WERI-Rb-1 (cell line): ENCODE measurements at regions not wholly inside any gene's neighbourhood (a gene's known extent, or its start where the extent isn't known, plus 50 kb on each side); places are given as distances from the start of the nearest gene placed in this dataset.

Experiments
- DNase-seq: peaks from one replicate; pipeline ENCODE4 v3.0.0-alpha.2; 2020
- H3K27ac ChIP-seq: fragments of 250-450 bp; sonication (Bioruptor Pico); 2 replicates; pipeline ENCODE4 v1.5.1; 2020; ENCODE audit warnings: mild to moderate bottlenecking, moderate library complexity
- H3K27me3 ChIP-seq: fragments of 250-450 bp; sonication (Bioruptor Pico); 2 replicates; pipeline ENCODE4 v1.5.1; 2021; ENCODE audit warnings: mild to moderate bottlenecking, low read depth, moderate library complexity; ENCODE audit not compliant: insufficient read depth, severe bottlenecking
- H3K36me3 ChIP-seq: fragments of 250-450 bp; sonication (Bioruptor Pico); 2 replicates; pipeline ENCODE4 v1.5.1; 2020; ENCODE audit warnings: mild to moderate bottlenecking, moderate library complexity
- H3K4me3 ChIP-seq: 2 replicates; pipeline ENCODE4 v1.5.1; 2011; ENCODE audit warnings: low read depth, mild to moderate bottlenecking, control low read depth, low read length
- H3K9me3 ChIP-seq: fragments of 250-450 bp; sonication (Bioruptor Pico); 2 replicates; pipeline ENCODE4 v1.5.1; 2021; ENCODE audit warnings: mild to moderate bottlenecking, moderate library complexity; ENCODE audit not compliant: severe bottlenecking
- CTCF ChIP-seq: IDR thresholded peaks from 2 replicates; pipeline ENCODE4 v1.5.1; 2011; ENCODE audit warnings: low read depth, mild to moderate bottlenecking, control low read depth, inconsistent platforms, low read length

DNA sequence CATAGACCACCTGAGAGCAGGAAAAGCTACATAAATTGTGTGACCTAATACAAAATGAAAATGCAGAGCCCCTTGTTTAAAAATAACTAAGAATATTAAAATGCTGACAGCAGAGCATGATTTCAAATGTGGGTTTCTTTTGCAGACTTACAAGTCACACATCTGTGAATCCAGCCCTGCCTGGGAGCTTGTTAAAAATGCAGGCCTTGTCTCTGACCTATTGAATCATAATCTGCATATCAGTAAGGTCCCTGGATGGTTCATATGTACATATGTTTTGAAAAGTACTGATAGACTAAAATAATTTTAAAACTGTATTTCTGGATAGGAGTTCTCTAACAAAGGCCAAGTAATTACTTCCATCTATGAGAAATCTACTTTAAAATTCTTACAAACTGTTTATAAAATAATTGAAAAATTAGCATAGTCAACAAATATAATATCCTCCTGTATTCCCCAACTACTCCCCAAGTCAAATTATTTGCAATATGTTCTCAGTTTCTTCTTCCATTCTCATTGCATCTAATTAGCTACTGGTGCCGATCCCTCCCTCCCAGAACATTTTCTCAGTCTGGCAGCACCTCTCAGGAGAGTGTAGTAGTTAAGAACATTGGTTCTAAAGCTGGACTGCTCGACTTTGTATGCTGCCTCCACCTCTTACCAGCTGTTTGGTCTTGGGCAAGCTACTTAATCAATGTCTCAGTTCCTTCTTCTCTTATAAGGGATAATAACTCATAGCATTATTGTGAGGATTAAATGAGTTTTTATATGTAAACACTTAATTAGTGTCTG lies 1040.4 kb upstream of the CDH2 start:
- H3K4me3 ChIP-seq = no peak overlapping the region
- no peaks in the 10 kb centered on the region for H3K9me3 ChIP-seq
- H3K27ac ChIP-seq = no peak overlapping the region
- no peaks in the 10 kb centered on the region for H3K27me3 ChIP-seq
- no peaks in the 10 kb centered on the region for H3K36me3 ChIP-seq
- DNase-seq = no peak
- TF ChIP-seq CTCF = no peak

GRCh38 chr18:29198834-29199233 lies 1021.9 kb upstream of the CDH2 start:
- DNase-seq = no peak
- Histone ChIP-seq H3K9me3 (no peaks in the 10 kb centered on the region), H3K4me3 (no peak overlapping the region), H3K36me3 (no peaks in the 10 kb centered on the region), H3K27me3 (no peaks in the 10 kb centered on the region), H3K27ac (no peak overlapping the region)
- no peak for TF ChIP-seq CTCF

GRCh38 chr18:29196307-29196706 lies 1019.4 kb upstream of the CDH2 start:
- Histone ChIP-seq H3K4me3 (no peak overlapping the region), H3K27me3 (no peaks in the 10 kb centered on the region), H3K27ac (no peak overlapping the region), H3K9me3 (no peaks in the 10 kb centered on the region), H3K36me3 (no peaks in the 10 kb centered on the region)
- no peak for TF ChIP-seq CTCF
- no peak for DNase-seq

- no peak overlapping the region for H3K4me3 ChIP-seq
- peak; percentile 57 for TF ChIP-seq CTCF
- no peaks in the 10 kb centered on the region for H3K27me3 ChIP-seq
- no peaks in the 10 kb centered on the region for H3K36me3 ChIP-seq
- peak; percentile 9 for DNase-seq
- no peaks in the 10 kb centered on the region for H3K9me3 ChIP-seq
- no peak overlapping the region for H3K27ac ChIP-seq
Measured at GRCh38 chr18:29191263-29191662, 1014.3 kb upstream of the CDH2 start.

DNA sequence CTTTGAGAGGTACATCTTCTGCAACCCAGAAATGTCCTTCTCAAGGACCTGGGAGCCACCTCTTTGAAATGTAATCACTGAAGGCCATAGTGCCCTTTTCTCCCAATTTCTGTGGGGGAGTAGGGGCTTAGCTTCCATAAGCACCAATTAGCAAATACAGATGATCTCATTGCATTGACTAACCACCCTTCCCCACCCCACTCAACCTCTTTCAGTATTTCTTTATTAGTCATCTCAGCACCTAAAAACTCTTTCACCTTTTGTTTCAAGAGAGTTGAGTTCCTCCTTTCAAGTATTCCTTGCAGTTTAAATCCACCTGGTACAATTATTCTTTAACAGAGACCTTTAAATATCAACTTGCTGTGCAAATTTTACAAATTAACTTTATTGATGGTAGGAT lies 1011.8 kb upstream of the CDH2 start:
- DNase-seq = no peak
- no peaks in the 10 kb centered on the region for H3K27me3 ChIP-seq

More for the DNA sequence above, 1011.8 kb upstream of the CDH2 start:
- Histone ChIP-seq H3K9me3 (no peaks in the 10 kb centered on the region), H3K4me3 (no peak overlapping the region), H3K27ac (no peak overlapping the region), H3K36me3 (no peaks in the 10 kb centered on the region)
- TF ChIP-seq CTCF = no peak
